ENCODE measurements at regions not wholly inside any gene's neighbourhood (a gene's known extent, or its start where the extent isn't known, plus 50 kb on each side); places are given as distances from the start of the nearest gene placed in this dataset.

- Histone ChIP-seq H2BK12ac (ENCODE audit: insufficient read length, low read depth, low read length) (no peak overlapping the region), H4K8ac (replicated peaks; ENCODE audit: insufficient read length, low read depth, low read length) (no peak overlapping the region), H3K79me2 (ENCODE audit: insufficient read depth, low read length) (no peaks in the 10 kb centered on the region), H4K5ac (ENCODE audit: insufficient read length, low read depth, low read length) (no peak overlapping the region), H2BK15ac (ENCODE audit: low read depth, low read length) (no peak overlapping the region), H4K91ac (ENCODE audit: insufficient read length, low read depth, low read length) (no peak overlapping the region), H2BK20ac (ENCODE audit: low read depth, low read length, poor library complexity, severe bottlenecking) (no peak overlapping the region), H3K4me2 (ENCODE audit: insufficient read depth, insufficient read length, low read length) (no peak overlapping the region), H3K27ac (ENCODE audit: insufficient read length, low read depth, low read length) (no peak overlapping the region), H3K79me1 (ENCODE audit: insufficient read depth, low read depth, low read length, poor library complexity, severe bottlenecking) (no peaks in the 10 kb centered on the region), H3K14ac (ENCODE audit: insufficient read depth, low read length) (no peak overlapping the region), H3K23ac (ENCODE audit: insufficient read length, low read depth, low read length) (no peak overlapping the region), H3K4ac (ENCODE audit: low read depth, low read length) (no peak overlapping the region), H3T11ph (ENCODE audit: low read length) (no peak overlapping the region), H3K56ac (ENCODE audit: insufficient read length, low read depth, low read length) (no peak overlapping the region), H2BK120ac (ENCODE audit: low read depth, low read length, poor library complexity, severe bottlenecking) (no peak overlapping the region), H3K27me3 (ENCODE audit: insufficient read depth, low read length) (no peaks in the 10 kb centered on the region), H3K9me3 (ENCODE audit: control insufficient read depth, low read depth, low read length) (no peaks in the 10 kb centered on the region), H3K18ac (ENCODE audit: insufficient read length, low read depth, low read length) (no peak overlapping the region), H3K4me1 (ENCODE audit: insufficient read depth, low read length) (no peaks in the 10 kb centered on the region), H4K20me1 (ENCODE audit: control insufficient read depth, insufficient read depth, insufficient read length) (no peaks in the 10 kb centered on the region), H3K23me2 (ENCODE audit: insufficient read length, low read depth, low read length, poor library complexity, severe bottlenecking) (no peaks in the 10 kb centered on the region), H2AK5ac (ENCODE audit: insufficient read length, low read length) (no peak overlapping the region), H2BK5ac (ENCODE audit: insufficient read length, low read length) (no peak overlapping the region), H2AFZ (ENCODE audit: low read length) (no peak overlapping the region), H3K9ac (ENCODE audit: extremely low read depth, insufficient read length, low read length) (no peak overlapping the region)
- no CpG with 5 or more reads among the region's 6 CpGs for WGBS (ENCODE audit: extremely low coverage, insufficient read length, low lambda C conversion rate)
- Mint-ChIP-seq H3K27ac (no peak overlapping the region), H3K36me3 (ENCODE audit: insufficient read depth in 1 of 3, low read depth in 3 of 3) (no peaks in the 10 kb centered on the region), H3K9me3 (no peaks in the 10 kb centered on the region; a peak in 1 of 5 replicates), H3K4me3 (no peak overlapping the region), H3K4me1 (no peaks in the 10 kb centered on the region), H3K27me3 (ENCODE audit: low read depth) (peaks cover under 1% of the 10 kb centered on the region)
- no peak for DNase-seq
- TF ChIP-seq CTCF (conservative IDR thresholded peaks at IDR 0.05), result 0 out of 3 replicates have a peak, but pooled peaks have one; percentile 28
These were observed 430.8 kb downstream of the PLPP3 start for GRCh38 chr1:56148326-56149193.

Measured in H9 (cell line).